GM20000 (cell line): ENCODE measurements at regions not wholly inside any gene's neighbourhood (a gene's known extent, or its start where the extent isn't known, plus 50 kb on each side); places are given as distances from the start of the nearest gene placed in this dataset.

ENCODE experiments used
- DNase-seq: peaks from one replicate; pipeline ENCODE4 v3.0.0; 2012; ENCODE audit warnings: low spot score
- TF ChIP-seq, protein P1 (sequence below): IDR thresholded peaks from 2 replicates; pipeline ENCODE4 v1.5.1; 2012; ENCODE audit warnings: mild to moderate bottlenecking, control low read depth; ENCODE audit errors: extremely low read depth, missing control alignments

DNA sequence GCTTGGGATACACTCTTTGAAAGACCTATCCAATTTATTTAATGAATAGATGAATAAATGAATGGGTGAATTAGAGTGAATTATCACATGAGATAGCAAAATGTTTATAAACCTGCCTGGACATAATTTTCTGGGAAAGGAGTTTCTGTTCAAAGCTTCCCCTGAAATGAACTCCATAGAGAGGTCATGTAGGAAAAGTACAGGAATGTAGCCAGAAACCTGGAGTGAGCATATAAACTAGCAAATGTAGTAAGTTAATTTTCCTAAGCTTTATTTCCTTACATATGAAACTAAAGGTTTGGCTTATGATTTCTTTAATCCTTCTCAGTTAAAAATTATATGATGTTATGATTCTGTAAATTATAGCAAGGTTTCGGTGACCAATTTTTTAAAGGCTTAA, 380.3 kb upstream of the RSPO3 start:
- no peak for DNase-seq
- TF ChIP-seq, protein P1, sequence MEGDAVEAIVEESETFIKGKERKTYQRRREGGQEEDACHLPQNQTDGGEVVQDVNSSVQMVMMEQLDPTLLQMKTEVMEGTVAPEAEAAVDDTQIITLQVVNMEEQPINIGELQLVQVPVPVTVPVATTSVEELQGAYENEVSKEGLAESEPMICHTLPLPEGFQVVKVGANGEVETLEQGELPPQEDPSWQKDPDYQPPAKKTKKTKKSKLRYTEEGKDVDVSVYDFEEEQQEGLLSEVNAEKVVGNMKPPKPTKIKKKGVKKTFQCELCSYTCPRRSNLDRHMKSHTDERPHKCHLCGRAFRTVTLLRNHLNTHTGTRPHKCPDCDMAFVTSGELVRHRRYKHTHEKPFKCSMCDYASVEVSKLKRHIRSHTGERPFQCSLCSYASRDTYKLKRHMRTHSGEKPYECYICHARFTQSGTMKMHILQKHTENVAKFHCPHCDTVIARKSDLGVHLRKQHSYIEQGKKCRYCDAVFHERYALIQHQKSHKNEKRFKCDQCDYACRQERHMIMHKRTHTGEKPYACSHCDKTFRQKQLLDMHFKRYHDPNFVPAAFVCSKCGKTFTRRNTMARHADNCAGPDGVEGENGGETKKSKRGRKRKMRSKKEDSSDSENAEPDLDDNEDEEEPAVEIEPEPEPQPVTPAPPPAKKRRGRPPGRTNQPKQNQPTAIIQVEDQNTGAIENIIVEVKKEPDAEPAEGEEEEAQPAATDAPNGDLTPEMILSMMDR = no peak

DNA sequence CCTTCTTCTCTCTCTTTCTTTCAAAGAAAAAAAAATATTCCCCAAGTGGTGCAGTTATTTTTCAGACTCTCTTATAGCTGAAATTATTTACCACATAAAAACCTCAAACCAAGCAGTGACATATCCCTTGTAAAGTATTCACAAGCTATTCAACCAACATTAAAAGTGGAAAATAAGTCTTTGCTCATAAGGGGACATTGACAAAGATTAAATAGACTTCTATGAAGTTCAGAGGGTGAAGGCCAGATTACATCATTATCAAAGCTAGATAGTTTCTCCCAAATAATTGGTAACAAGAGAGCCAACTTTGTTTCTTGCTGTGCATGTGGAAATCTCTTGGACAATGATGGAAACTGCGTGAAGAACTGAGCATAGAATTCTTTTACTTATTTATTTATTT, 379.8 kb upstream of the RSPO3 start:
- TF ChIP-seq, protein P1 = no peak
- DNase-seq = no peak

DNA sequence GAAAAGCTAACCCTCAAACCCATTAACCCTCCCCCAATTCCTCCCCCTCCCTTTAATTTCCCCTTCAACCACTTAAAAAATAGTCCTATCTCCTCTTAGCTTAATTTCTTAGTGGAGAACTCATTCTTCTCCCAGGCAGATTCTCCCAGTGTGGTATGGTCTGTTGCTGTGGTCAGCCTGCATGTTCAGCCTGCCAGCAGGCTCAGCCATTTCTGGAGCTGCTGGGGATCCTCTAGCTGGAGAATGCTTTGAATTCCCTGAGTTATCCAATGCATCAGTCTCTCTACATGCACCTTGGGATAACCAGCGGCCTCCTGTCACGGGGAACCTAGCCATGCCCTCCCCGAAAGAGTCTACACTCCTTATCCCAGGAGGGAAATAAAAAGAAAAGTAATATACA, 375.4 kb upstream of the RSPO3 start:
- TF ChIP-seq, protein P1 = no peak
- no peak for DNase-seq

DNA sequence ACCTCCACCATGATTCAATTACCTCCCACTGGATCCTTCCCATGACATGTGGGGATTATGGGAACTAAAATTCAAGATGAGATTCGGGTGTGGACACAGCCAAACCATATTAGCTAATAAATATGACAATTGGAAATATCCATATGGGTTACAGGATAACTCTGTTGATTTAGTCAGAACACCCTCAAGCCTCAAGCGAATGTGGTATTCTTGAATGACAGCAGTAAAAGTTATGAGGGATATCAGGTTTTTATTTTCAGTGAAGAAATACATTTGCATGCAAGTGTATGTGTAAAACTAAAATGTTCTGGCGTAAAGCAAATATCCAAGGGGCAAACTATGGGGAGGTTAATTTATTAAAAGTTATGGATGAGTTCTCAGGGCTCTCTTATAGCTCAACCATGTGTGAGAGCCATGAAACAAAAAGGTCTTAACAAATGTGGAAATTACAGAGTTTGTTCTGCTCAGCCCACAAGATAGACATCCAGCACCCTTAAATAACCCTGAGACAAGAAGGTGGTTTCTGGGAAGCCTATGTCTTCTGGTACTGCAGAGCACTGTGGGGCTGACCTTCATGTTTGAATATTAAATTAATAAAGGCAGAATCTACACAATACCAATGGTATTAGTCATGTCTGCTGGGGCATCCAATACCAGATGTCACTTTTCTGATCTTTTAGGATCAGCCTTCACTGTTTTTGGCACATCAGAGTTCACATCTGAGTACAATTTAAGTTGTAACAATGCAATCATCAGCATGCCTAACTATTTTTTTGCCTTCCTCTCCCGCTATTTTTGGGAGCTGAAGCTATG, 370.5 kb upstream of the RSPO3 start:
- DNase-seq = no peak
- TF ChIP-seq, protein P1 = no peak

DNA sequence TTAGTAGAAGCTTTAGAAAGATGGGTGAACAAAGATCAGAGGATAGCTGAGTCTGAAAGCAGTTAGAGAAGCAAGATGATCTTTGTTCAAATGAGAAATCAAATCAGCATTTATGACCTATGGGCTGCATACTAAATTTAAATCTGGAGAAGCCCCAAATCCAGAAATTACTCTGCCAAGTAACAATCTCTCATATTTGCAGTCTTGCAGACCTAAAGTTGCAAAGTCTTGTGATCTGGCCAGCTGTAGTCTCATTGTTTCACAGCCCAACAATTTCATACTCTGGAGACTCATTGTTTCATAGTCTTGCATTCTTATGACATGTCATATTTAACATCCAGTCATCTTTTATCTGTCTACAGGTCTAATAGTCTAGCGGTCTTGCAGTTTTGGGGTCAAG, 364.9 kb upstream of the RSPO3 start:
- TF ChIP-seq, protein P1 = no peak
- DNase-seq = no peak

DNA sequence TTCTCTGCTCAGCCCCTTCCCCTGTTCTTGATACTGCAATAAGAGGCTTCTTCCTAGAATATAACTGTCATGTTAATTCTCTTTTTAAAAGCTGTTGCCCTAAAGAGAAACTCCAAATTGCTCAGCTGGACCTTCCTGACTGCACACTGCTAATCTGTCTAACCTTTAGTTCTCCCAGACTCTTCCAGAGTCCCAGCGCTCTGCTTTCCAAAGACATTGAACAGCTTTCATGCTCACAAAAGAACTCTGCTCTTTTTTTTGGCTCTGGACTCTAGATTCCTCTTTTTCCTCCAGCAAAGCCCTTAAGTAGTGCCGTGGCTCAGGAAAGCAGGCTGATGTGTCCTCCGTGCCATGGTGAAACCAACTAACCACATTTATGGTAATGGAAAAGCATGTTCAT, 356.6 kb upstream of the RSPO3 start:
- DNase-seq = no peak
- TF ChIP-seq, protein P1 = no peak

DNA sequence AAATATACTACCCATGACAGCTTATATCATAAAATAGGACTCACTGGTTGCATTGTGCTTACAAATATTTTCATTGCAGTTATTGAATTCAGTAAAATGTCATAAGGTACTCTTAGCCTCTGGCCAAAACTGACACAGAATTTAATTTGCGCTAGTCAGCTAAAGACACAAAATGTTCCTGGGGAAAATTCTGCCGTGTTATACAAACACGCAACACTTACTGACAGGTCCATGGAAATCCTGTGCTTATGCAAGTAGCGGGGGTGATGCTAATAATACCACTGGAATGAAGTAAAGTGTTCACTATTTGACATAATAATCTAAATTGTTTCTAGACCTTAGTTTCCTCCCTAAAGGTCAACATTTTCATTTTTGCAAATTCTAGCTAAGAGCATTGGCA, 354.4 kb upstream of the RSPO3 start:
- no peak for DNase-seq
- TF ChIP-seq, protein P1 = no peak
